HG02610 (cell line): ENCODE measurements at regions not wholly inside any gene's neighbourhood (a gene's known extent, or its start where the extent isn't known, plus 50 kb on each side); places are given as distances from the start of the nearest gene placed in this dataset.

Experiments used
- ATAC-seq: cut with Tn5 transposase; IDR thresholded peaks from one replicate; pipeline ENCODE4 v1.9.1; 2021; ENCODE audit warnings: mild to moderate bottlenecking, moderate library complexity; ENCODE audit not compliant: unreplicated experiment

- ATAC-seq = no peak
Measured at GRCh38 chr20:4070323-4071177, 55.2 kb upstream of the RNF24 start.

DNA sequence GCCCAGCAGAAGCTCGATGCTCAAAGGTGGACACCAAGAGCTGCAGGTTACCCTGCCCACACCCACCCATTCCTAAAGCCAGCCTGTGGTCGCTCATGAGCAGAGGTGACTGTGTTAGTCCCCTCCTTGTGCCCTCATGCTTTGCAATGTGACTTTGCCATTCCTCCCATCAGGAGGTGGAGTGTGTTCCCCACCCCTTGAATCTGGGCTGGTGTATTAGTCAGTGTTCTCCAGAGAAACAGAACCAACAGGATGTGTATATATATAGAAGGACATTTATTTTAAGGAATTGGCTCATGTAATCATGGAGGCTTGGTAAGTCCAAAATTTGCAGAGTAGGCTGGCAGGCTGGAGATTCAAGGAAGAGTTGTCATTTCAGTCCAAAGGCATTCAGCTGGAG is 54.4 kb upstream of the RNF24 start:
- ATAC-seq = no peak

GRCh38 chr20:4068708-4069107 is 53.4 kb upstream of the RNF24 start:
- ATAC-seq = no peak

- ATAC-seq = no peak
Measured at GRCh38 chr20:4067600-4068261, 52.4 kb upstream of the RNF24 start.

DNA sequence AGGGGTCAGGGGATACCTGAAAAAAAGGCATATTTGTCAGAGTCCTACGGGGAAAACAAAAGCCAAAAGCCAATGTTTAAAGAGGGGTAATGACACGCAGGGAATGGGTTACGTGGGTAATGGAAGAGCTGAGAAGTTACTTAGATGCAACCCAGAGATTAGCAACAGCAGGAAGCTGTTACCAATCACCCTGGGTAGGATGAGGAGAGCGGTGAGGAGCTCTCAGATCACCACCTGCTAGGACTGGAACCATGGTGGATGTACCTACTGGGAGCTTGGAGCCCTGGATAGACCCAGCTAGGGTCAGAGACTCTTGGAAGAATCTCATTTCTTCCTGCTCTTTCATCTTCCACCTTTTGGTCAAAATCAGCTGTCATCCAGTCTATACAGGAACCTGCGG is 51.2 kb upstream of the RNF24 start:
- no peak for ATAC-seq

- no peak for ATAC-seq
Measured at GRCh38 chr20:4065391-4065844, 50.1 kb upstream of the RNF24 start.
